ENCODE measurements at regions not wholly inside any gene's neighbourhood (a gene's known extent, or its start where the extent isn't known, plus 50 kb on each side); places are given as distances from the start of the nearest gene placed in this dataset.

GRCh38 chr6:15968519-15968918, 160.4 kb upstream of the MYLIP start:
- TF ChIP-seq POLR2A (IDR thresholded peaks at IDR 0.05; ENCODE audit: low read length) (no peak), ESRRA (IDR thresholded peaks at IDR 0.05; ENCODE audit: borderline replicate concordance, low read length) (no peak), NFE2L2 (conservative IDR thresholded peaks at IDR 0.05; ENCODE audit: low read length) (no peak), CEBPB (IDR thresholded peaks at IDR 0.05) (no peak), HOXA7 (CRISPR knock-in tag; IDR thresholded peaks at IDR 0.05) (no peak), MAZ (IDR thresholded peaks at IDR 0.05; ENCODE audit: borderline replicate concordance, low read depth, low read length) (no peak), REST (IDR thresholded peaks at IDR 0.05) (no peak), EP300 (IDR thresholded peaks at IDR 0.05) (no peak)
- TF ChIP-seq, protein P1, sequence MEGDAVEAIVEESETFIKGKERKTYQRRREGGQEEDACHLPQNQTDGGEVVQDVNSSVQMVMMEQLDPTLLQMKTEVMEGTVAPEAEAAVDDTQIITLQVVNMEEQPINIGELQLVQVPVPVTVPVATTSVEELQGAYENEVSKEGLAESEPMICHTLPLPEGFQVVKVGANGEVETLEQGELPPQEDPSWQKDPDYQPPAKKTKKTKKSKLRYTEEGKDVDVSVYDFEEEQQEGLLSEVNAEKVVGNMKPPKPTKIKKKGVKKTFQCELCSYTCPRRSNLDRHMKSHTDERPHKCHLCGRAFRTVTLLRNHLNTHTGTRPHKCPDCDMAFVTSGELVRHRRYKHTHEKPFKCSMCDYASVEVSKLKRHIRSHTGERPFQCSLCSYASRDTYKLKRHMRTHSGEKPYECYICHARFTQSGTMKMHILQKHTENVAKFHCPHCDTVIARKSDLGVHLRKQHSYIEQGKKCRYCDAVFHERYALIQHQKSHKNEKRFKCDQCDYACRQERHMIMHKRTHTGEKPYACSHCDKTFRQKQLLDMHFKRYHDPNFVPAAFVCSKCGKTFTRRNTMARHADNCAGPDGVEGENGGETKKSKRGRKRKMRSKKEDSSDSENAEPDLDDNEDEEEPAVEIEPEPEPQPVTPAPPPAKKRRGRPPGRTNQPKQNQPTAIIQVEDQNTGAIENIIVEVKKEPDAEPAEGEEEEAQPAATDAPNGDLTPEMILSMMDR (IDR thresholded peaks at IDR 0.05) = no peak

Data from A549 (cell line).